ENCODE measurements at regions not wholly inside any gene's neighbourhood (a gene's known extent, or its start where the extent isn't known, plus 50 kb on each side); places are given as distances from the start of the nearest gene placed in this dataset.

DNA sequence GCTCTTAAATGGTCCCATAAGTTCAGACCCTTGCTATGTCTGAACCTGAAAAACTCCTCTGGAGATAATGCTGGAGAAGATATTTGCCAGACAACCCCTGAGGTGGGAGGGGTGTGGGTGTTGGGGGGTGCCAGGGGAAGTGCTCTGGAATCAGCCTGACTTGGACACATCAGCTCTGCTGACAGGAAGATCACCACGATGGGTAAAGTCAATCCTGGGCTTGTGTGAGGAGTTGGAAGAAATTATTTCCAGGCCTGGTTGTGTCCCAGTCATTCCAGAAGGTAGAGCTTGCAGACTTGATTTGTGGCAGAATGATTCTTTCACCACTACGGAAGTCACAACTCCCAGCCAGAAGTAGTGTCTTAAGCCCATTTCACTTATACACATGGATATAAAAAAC is 60.3 kb upstream of the UNC5B start:
- TF ChIP-seq, protein P1, sequence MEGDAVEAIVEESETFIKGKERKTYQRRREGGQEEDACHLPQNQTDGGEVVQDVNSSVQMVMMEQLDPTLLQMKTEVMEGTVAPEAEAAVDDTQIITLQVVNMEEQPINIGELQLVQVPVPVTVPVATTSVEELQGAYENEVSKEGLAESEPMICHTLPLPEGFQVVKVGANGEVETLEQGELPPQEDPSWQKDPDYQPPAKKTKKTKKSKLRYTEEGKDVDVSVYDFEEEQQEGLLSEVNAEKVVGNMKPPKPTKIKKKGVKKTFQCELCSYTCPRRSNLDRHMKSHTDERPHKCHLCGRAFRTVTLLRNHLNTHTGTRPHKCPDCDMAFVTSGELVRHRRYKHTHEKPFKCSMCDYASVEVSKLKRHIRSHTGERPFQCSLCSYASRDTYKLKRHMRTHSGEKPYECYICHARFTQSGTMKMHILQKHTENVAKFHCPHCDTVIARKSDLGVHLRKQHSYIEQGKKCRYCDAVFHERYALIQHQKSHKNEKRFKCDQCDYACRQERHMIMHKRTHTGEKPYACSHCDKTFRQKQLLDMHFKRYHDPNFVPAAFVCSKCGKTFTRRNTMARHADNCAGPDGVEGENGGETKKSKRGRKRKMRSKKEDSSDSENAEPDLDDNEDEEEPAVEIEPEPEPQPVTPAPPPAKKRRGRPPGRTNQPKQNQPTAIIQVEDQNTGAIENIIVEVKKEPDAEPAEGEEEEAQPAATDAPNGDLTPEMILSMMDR (IDR thresholded peaks at IDR 0.05; ENCODE audit: insufficient read depth, low read depth, low read length), result no peak
- Histone ChIP-seq H3K36me3 (ENCODE audit: control insufficient read depth, insufficient read depth, low read length) (no peaks in the 10 kb centered on the region), H3K27me3 (ENCODE audit: control insufficient read depth, insufficient read depth, low read length) (peaks cover 6% of the 10 kb centered on the region), H3K4me3 (ENCODE audit: low read depth, low read length) (no peak overlapping the region)
- POLR2A ChIA-PET, result no interaction called here
- no peak for DNase-seq (ENCODE audit: low read depth)
- CTCF ChIA-PET, result no interaction called here

DNA sequence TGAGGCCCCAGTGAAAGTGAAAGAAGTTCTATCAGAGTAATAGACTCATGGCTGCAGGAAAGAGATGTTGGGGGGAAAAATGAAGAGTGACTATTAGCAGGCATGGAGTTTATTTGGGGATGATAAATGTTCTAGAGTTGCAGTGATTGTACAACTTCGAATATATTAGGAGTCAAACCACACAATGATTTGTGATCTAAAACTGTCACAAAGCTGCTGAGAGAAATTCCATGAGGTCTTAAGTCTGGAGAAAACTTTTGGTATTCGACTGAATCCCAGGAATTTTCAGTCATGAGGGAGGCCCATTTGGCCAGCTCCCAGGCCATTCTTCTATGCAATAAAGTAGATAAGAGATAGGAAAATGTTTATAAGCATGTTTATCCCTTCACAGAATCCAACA is 55.9 kb upstream of the UNC5B start:
- no peak overlapping the region for H3K4me3 ChIP-seq (ENCODE audit: low read depth, low read length)
- TF ChIP-seq, protein P1 (IDR thresholded peaks at IDR 0.05; ENCODE audit: insufficient read depth, low read depth, low read length), result no peak
- H3K36me3 ChIP-seq (ENCODE audit: control insufficient read depth, insufficient read depth, low read length), result no peaks in the 10 kb centered on the region
- no peak for DNase-seq (ENCODE audit: low read depth)
- ChIA-PET CTCF (no interaction called here), POLR2A (no interaction called here)
- peaks cover 1% of the 10 kb centered on the region for H3K27me3 ChIP-seq (ENCODE audit: control insufficient read depth, insufficient read depth, low read length)

DNA sequence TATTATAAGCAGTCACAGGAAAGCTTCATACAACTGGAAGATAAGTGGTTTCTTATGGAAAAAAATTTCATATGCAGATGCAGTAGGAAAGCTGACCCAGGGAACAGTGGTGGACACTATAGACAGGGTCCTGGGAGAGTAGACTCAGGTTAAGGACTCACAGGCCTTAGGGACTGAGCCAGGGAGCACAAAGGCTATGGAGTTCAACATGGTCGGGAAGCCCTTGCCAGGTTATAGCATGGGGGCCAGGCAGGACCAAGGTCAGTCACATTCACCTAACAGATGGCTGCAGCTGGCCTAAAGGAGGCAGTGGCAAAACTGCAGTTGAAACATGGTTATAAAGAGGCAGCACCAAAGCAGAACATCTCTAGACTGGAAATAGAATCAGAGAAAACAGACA is 54.9 kb upstream of the UNC5B start:
- no peaks in the 10 kb centered on the region for H3K36me3 ChIP-seq (ENCODE audit: control insufficient read depth, insufficient read depth, low read length)
- no peak overlapping the region for H3K4me3 ChIP-seq (ENCODE audit: low read depth, low read length)
- no peak for DNase-seq (ENCODE audit: low read depth)
- POLR2A ChIA-PET, result no interaction called here
- TF ChIP-seq, protein P1 (IDR thresholded peaks at IDR 0.05; ENCODE audit: insufficient read depth, low read depth, low read length), result no peak
- CTCF ChIA-PET, result no interaction called here
- peaks cover 1% of the 10 kb centered on the region for H3K27me3 ChIP-seq (ENCODE audit: control insufficient read depth, insufficient read depth, low read length)

DNA sequence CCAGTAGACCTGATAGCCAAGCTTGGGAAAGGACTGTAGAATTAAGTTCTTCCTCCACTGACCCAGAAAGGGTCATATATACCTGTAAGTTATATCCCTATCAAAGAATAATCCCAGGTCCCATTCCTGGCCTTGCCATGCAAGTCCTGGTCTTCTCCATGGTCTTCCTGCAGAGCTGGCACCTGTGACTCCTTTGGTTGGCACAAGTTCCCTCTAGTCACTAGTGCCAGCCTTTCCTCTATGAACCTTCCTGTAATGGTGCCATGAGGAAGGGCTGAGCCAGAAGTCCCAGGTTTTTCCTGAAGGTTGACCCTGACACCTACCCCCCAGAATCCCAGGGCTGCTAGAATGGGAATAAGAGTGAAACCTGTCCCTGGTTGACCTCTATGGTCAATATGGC is 54.1 kb upstream of the UNC5B start:
- H3K36me3 ChIP-seq (ENCODE audit: control insufficient read depth, insufficient read depth, low read length), result no peaks in the 10 kb centered on the region
- CTCF ChIA-PET, result no interaction called here

DNA sequence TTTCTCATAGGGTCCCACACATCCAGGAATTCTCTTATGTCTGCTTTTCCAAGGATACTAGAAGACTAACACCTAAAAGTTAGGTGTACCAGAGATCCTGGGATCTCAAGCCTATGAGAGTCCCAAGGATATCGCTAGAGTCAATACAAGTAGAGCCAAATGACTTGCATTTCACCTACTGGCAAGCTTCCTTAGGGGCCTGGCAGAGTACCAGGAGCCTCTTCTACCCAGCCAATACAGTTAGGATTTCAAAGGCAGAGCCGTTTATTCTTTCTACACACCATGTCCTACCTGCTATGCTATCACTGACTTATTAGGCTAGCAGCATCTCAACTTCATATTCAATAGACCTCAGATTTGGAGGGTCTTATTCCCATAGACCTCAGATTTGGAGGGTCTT is 53.5 kb upstream of the UNC5B start:
- POLR2A ChIA-PET, result no interaction called here
- Histone ChIP-seq H3K4me3 (ENCODE audit: low read depth, low read length) (no peak overlapping the region), H3K27me3 (ENCODE audit: control insufficient read depth, insufficient read depth, low read length) (no peaks in the 10 kb centered on the region; the same call in none of the 2 replicates), H3K36me3 (ENCODE audit: control insufficient read depth, insufficient read depth, low read length) (no peaks in the 10 kb centered on the region)
- TF ChIP-seq, protein P1 (IDR thresholded peaks at IDR 0.05; ENCODE audit: insufficient read depth, low read depth, low read length), result no peak
- CTCF ChIA-PET, result no interaction called here
- no peak for DNase-seq (ENCODE audit: low read depth)

More for the DNA sequence above, 54.1 kb upstream of the UNC5B start:
- Histone ChIP-seq H3K4me3 (ENCODE audit: low read depth, low read length) (no peak overlapping the region), H3K27me3 (ENCODE audit: control insufficient read depth, insufficient read depth, low read length) (peaks cover 1% of the 10 kb centered on the region)
- TF ChIP-seq, protein P1 (IDR thresholded peaks at IDR 0.05; ENCODE audit: insufficient read depth, low read depth, low read length), result no peak
- no peak for DNase-seq (ENCODE audit: low read depth)
- POLR2A ChIA-PET, result no interaction called here

Data from BJ (cell line).